ENCODE measurements at regions not wholly inside any gene's neighbourhood (a gene's known extent, or its start where the extent isn't known, plus 50 kb on each side); places are given as distances from the start of the nearest gene placed in this dataset.
"Not testable (repeated sequence)": the region's sequence is repeated elsewhere in the genome, so short reads cannot be mapped to it uniquely, and the experiment has no call there.

- no peak for DNase-seq (ENCODE audit: low read depth in 3 of 3)
These were observed 423.0 kb upstream of the TMPRSS15 start for GRCh38 chr21:18826562-18826961.

DNA sequence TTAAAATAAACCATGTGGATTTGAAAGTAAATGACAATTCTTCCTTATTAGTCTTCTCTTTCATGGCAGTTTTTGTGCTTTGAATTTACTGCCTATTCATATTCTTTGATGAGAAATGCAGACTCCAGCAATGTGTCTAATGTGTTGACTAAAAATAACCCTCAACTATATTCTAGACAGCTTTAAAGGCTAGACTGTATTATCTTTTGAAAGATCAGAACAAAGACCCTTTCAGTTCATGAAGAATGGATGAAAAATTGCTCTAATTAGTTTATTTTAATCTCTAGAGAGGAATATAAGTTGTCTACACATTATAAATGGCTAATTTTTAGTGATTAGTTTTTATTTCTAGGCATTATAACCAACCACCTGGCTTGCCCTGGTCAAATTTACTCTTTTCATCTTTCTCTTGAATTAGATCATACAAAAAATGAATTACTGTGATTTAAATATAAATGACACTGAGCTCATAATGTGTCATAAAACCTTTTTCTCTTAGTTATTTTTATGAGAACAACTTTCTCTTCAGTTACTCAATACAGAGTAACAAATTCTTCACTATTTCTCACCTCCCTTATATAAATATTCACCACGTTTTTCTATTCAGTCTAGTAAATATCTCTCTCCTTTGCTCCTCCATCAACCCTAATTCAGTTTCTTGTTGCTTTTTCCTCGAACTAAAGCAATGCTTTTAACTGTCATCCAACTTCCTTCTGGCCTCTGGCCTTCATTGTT lies 428.5 kb upstream of the TMPRSS15 start:
- no peak for DNase-seq (ENCODE audit: low read depth in 3 of 3)

DNA sequence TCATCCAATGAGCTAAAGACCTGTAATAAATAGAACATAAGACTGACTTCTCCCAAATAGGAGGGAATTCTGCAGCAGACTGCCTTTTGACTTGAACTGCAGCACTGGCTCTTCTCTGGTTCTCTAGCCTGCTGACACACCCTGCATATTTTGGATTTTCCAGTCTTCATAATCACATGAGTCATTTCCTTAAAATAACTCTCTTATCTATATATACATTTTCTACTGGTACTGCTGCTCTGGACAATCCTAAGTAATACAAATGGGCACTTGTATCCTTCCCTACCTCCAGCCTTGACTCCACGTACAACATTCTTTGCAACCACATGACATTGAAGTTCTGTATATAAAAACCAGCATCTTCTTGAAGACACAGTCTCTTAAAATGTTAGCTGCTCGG lies 429.4 kb upstream of the TMPRSS15 start:
- no peak for DNase-seq (ENCODE audit: low read depth in 3 of 3)

GRCh38 chr21:18834121-18834520 lies 430.5 kb upstream of the TMPRSS15 start:
- DNase-seq (ENCODE audit: low read depth in 3 of 3), result not testable (repeated sequence)

GRCh38 chr21:18840239-18840638 lies 436.7 kb upstream of the TMPRSS15 start:
- DNase-seq (ENCODE audit: low read depth in 3 of 3), result no peak

GRCh38 chr21:18857606-18858005 lies 454.0 kb upstream of the TMPRSS15 start:
- not testable (repeated sequence) for DNase-seq (ENCODE audit: low read depth in 3 of 3)

GRCh38 chr21:18869104-18869503 lies 465.5 kb upstream of the TMPRSS15 start:
- no peak for DNase-seq (ENCODE audit: low read depth in 3 of 3)

GRCh38 chr21:18877917-18878316 lies 474.3 kb upstream of the TMPRSS15 start:
- no peak for DNase-seq (ENCODE audit: low read depth in 3 of 3)

- DNase-seq (ENCODE audit: low read depth in 3 of 3), result no peak
These were observed 484.5 kb upstream of the TMPRSS15 start for GRCh38 chr21:18887922-18888602.

DNA sequence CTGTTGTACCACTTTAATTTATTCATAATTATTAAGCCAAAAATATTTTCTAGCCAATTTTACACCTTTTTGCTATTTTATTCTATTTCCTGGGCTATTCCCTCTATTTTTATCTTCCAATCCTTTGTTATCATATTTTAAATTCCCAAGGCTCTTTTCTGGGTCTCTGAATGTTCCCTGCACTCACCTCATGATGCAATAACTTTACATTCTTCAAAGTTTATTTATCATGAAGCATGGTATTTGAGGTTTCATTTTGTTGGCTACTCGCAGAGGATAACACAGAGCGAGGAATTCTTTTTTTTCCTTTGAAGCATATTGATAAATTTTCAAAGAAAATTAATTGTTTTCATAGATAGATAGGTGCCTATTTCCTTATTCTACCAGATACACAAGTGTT lies 489.8 kb upstream of the TMPRSS15 start:
- no peak for DNase-seq (ENCODE audit: low read depth in 3 of 3)

DNA sequence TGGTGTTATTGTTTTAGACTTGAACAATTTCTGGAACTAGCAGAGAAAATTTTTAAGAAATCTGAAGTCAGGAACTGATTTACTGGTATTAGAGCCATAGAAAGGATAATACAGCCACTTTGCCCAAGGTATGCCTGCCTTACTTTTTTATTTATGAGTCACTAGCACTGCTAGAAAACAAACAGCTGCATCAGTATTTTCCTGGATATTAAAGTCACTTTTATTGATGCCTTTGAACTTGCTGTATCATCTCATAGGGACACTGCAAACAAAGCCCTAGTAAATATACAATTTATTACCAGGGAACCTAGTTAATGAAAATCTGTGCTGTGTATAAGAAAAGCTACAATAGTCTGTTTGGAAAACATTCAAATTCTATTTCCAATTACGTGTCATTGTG lies 490.8 kb upstream of the TMPRSS15 start:
- no peak for DNase-seq (ENCODE audit: low read depth in 3 of 3)

DNA sequence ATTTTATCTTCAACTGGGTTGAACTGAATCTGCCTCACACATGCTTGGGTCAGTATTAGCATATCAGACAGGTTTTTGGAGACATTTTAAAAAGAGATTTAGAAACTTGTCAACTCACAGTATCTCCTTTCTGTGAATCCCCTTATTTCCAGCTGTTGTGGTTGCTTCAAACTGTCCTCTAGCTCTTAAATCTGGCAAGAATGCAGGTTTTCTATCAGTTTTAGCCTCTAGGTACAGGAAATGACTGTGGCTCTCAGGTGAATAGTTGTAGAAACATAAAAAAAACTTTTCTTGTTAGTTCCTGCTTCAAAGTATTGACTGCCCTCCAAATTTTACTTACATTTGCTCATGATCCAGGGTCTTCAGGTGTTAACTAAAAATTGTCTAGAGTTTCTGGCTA lies 495.7 kb upstream of the TMPRSS15 start:
- no peak for DNase-seq (ENCODE audit: low read depth in 3 of 3)

- DNase-seq (ENCODE audit: low read depth in 3 of 3), result no peak
These were observed 499.1 kb upstream of the TMPRSS15 start for GRCh38 chr21:18902660-18903059.

- no peak for DNase-seq (ENCODE audit: low read depth in 3 of 3)
These were observed 503.5 kb upstream of the TMPRSS15 start for GRCh38 chr21:18907076-18907475.

DNA sequence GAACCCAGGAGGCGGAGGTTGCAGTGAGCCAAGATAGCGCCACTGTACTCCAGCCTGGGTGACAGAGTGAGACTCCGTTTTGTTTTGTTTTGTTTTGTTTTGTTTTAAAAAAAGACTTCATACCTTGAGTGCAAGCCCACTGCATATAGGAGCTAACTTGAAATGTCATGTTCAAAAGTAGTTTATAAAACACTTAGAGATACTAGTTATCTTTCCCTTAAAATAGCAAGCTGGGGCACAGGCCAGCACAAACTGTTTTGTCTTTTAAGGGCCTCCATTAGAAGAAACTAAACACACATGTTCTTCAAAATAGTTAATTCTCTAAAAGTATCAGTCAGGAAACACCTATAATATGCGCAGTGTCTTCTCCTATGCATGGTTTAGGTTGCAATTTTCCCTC lies 505.1 kb upstream of the TMPRSS15 start:
- no peak for DNase-seq (ENCODE audit: low read depth in 3 of 3)

DNA sequence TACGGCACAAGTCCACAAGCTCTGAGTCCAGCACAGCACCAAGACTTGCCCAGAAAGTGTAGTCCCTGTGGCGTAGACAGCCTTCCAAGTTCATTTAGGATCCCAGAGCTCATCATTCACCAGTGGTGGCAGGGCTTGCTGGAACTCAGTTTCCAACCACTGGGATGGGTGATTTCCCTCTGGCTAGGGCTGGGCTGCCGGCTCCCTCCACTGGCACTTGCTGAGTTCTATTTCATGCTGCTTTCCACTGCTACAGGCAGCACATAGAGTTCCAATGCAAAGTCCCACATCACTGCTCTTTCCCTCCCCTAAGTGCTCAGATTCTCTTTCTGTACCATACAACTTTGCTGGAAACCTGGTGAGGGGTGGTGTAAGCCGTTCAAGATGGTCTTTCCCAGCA lies 510.3 kb upstream of the TMPRSS15 start:
- DNase-seq (ENCODE audit: low read depth in 3 of 3), result no peak

DNA sequence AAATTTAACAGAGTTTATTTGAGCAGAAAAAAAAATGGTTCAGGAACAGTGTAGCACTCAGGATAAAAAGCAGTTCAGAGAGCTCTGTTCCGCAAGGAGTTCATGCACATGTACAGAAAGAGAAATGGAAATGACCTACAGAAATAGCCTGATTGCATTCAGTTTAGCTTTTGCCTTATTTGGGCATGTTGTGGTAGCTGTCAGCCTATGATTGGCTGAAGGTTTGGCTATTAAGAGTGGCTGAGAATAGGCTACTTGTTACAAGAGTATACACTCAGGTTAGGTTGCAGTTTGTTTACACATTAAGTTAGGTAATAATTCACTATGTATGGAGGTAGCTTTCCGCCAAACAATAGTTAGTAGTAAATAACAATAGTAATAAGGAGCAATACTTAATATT lies 511.0 kb upstream of the TMPRSS15 start:
- DNase-seq (ENCODE audit: low read depth in 3 of 3), result no peak

DNA sequence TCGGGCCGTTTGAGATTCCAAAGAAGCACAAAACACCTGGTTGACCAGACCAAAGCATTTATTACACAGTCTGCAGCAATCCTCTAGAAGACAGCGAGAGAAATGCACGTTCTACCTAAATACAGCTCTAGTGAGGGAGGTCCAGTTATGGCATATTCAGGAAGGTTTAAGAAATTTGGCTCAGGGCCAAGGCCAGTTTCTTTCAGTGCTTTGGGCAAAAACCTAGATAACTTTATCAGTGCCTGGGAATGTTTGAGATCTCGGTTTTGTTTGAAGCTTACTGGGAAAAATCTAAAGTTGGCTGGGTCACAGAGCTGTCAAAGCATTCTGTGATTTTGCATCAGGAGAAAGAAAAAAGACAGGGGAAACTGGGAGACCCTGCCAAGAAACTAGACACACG lies 514.0 kb upstream of the TMPRSS15 start:
- DNase-seq (ENCODE audit: low read depth in 3 of 3), result no peak

GRCh38 chr21:18931237-18931636 lies 527.7 kb upstream of the TMPRSS15 start:
- DNase-seq (ENCODE audit: low read depth in 3 of 3), result no peak

- DNase-seq (ENCODE audit: low read depth in 3 of 3), result no peak
These were observed 533.8 kb upstream of the TMPRSS15 start for GRCh38 chr21:18937337-18937736.

GRCh38 chr21:18940791-18941190 lies 537.2 kb upstream of the TMPRSS15 start:
- DNase-seq (ENCODE audit: low read depth in 3 of 3), result no peak

DNA sequence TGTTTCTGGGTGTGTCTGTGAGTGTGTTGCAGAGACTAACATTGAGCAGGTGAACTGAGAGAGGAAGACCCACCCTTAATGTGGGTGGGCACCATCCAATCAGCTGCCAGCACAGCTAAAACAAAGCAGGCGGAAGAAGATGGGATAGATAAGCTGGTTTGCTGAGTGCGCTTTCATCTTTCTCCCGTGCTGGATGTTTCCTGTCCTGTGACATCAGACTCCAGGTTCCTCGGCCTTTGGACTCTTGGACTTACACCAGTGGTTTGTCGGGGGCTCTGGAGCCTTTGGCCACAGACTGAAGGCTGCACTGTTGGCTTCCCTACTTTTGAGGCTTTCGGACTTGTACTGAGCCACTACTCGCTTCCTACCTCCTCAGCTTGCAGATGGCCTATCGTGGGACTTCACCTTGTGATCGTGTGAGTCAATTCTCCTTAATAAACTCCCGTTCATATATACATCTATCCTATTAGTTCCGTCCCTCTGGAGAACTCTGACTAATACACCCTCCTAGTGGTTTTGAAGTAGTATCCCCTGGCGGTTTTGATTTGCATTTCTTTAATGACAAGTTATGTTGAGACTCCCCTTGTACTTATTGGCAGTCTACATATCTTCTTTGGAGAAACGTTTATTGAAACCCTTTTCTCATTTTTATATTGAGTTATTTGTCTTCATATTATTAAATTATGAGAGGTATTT lies 546.6 kb upstream of the TMPRSS15 start:
- no peak for DNase-seq (ENCODE audit: low read depth in 3 of 3)

All from stimulated activated CD4-positive, alpha-beta T cell treated with anti-CD3 and anti-CD28 coated beads, TNF-alpha, amount 100 ng/mL, for 48 hours (primary cell).